ENCODE measurements at regions not wholly inside any gene's neighbourhood (a gene's known extent, or its start where the extent isn't known, plus 50 kb on each side); places are given as distances from the start of the nearest gene placed in this dataset.

DNA sequence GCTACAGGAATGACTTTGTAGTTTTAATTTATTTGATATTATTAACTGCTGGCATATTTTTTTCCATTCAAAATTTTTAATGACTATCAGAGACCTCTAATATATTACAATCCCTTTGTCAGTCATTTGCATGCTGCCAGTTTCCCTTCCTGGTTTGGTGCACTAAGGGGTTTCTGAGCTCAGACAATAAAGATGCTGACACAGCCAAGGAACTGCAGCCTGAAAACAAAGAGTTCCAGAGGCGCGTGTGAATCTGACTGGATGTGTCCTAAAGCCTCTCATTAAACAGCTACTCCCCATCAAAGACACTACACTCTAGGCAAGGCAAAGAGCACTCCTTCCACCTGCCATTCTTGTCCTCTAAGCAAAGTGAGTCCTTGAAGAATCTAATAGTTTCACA is 116.8 kb upstream of the DST start:
- Histone ChIP-seq H3K27me3 (ENCODE audit: insufficient read depth, low read depth) (no peaks in the 10 kb centered on the region), H3K4me3 (IDR thresholded peaks at IDR 0.05; ENCODE audit: insufficient read depth, low read depth, low read length) (no peak overlapping the region), H3K27ac (peak overlapping the region; percentile 88), H3K9ac (peak overlapping the region; percentile 40; the same call in 1 of the 2 replicates), H3K4me2 (peak overlapping the region; percentile 46), H3K4me1 (ENCODE audit: low read depth, poor library complexity, severe bottlenecking) (peaks cover 100% of the 10 kb centered on the region), H3K36me3 (ENCODE audit: insufficient read depth) (no peaks in the 10 kb centered on the region), H2AFZ (ENCODE audit: low read depth) (no peak overlapping the region), H3K79me2 (ENCODE audit: insufficient read depth, low read depth) (peaks cover 97% of the 10 kb centered on the region), H4K20me1 (ENCODE audit: insufficient read depth) (0 out of 2 replicates have a peak, but pooled peaks cover 4% of the 10 kb centered on the region)
- TF ChIP-seq, protein P1, sequence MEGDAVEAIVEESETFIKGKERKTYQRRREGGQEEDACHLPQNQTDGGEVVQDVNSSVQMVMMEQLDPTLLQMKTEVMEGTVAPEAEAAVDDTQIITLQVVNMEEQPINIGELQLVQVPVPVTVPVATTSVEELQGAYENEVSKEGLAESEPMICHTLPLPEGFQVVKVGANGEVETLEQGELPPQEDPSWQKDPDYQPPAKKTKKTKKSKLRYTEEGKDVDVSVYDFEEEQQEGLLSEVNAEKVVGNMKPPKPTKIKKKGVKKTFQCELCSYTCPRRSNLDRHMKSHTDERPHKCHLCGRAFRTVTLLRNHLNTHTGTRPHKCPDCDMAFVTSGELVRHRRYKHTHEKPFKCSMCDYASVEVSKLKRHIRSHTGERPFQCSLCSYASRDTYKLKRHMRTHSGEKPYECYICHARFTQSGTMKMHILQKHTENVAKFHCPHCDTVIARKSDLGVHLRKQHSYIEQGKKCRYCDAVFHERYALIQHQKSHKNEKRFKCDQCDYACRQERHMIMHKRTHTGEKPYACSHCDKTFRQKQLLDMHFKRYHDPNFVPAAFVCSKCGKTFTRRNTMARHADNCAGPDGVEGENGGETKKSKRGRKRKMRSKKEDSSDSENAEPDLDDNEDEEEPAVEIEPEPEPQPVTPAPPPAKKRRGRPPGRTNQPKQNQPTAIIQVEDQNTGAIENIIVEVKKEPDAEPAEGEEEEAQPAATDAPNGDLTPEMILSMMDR (conservative IDR thresholded peaks at IDR 0.05; ENCODE audit: low read depth, low read length): no peak

DNA sequence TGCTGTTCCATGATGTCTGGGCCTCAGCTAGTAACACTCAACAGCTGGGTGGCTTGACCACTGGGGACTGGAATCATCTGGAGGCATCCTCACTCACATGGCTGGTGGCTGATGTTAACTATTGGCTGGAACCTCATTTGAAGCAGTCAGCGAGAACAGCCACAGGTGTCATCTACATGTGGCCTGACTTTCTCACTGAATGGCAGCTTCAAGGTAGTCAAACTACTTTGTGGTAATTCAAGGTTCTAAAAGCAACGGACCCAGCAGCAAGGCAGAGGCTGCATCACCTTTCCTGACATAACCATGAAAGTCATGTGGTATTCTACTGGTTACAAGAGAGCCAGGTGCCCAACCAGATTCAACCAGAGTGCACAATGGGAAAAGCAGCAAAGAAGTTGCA is 115.9 kb upstream of the DST start:
- Histone ChIP-seq H3K79me2 (ENCODE audit: insufficient read depth, low read depth) (peaks cover 97% of the 10 kb centered on the region), H3K27ac (peak overlapping the region; percentile 88), H2AFZ (ENCODE audit: low read depth) (no peak overlapping the region), H3K9ac (peak overlapping the region; percentile 40; the same call in 1 of the 2 replicates), H3K4me3 (IDR thresholded peaks at IDR 0.05; ENCODE audit: insufficient read depth, low read depth, low read length) (no peak overlapping the region), H3K4me2 (peak overlapping the region; percentile 46), H3K36me3 (ENCODE audit: insufficient read depth) (no peaks in the 10 kb centered on the region), H3K27me3 (ENCODE audit: insufficient read depth, low read depth) (no peaks in the 10 kb centered on the region), H3K4me1 (ENCODE audit: low read depth, poor library complexity, severe bottlenecking) (peaks cover 100% of the 10 kb centered on the region), H4K20me1 (ENCODE audit: insufficient read depth) (0 out of 2 replicates have a peak, but pooled peaks cover 4% of the 10 kb centered on the region)
- TF ChIP-seq, protein P1 (conservative IDR thresholded peaks at IDR 0.05; ENCODE audit: low read depth, low read length): no peak

DNA sequence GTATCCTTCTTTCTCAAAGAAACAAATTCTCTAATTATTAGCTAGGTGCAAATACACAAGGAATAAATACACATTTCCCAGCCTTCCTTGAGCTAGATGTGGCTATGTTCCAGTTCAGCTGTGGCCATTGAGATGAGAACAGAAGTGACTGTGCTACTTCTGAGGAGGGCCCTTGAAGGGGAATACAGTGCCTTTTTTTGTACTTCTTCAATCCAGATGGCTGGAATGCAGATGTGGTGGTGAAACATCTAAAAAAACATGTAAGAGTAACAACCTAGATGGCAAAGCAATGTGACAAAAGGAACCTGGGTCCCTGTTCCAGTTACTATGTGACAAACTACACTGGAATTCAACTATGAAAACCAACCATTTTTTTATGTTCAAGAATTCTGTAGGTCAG is 115.4 kb upstream of the DST start:
- H3K4me1 ChIP-seq (ENCODE audit: low read depth, poor library complexity, severe bottlenecking): peaks cover 100% of the 10 kb centered on the region
- H3K79me2 ChIP-seq (ENCODE audit: insufficient read depth, low read depth): peaks cover 97% of the 10 kb centered on the region
- peak overlapping the region; percentile 88 for H3K27ac ChIP-seq
- H2AFZ ChIP-seq (ENCODE audit: low read depth): no peak overlapping the region
- H4K20me1 ChIP-seq (ENCODE audit: insufficient read depth): 0 out of 2 replicates have a peak, but pooled peaks cover 4% of the 10 kb centered on the region
- no peaks in the 10 kb centered on the region for H3K27me3 ChIP-seq (ENCODE audit: insufficient read depth, low read depth)
- H3K9ac ChIP-seq: peak overlapping the region; percentile 19; the same call in 1 of the 2 replicates
- TF ChIP-seq, protein P1 (conservative IDR thresholded peaks at IDR 0.05; ENCODE audit: low read depth, low read length): 0 out of 2 replicates have a peak, but pooled peaks have one; percentile 6
- H3K36me3 ChIP-seq (ENCODE audit: insufficient read depth): no peaks in the 10 kb centered on the region
- H3K4me3 ChIP-seq (IDR thresholded peaks at IDR 0.05; ENCODE audit: insufficient read depth, low read depth, low read length): no peak overlapping the region
- H3K4me2 ChIP-seq: peak overlapping the region; percentile 46

DNA sequence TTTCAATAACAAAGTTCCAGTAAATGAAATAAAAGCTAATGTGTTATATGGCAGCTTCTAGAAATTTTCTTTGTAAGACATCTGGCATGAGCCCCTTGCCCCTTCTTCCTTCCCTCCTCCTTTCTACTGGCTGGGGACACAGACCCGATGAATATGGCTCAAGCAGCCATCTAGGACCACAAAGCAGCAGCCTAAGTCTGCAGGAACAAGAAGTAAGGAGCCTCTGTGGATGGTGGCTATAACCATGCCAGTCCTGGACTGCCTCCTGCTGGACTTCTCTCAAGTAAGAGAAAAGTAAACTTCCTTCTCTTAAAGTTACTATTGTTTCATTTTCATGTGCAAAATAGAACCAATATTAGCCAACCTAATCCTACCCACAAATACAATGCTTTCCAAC is 114.9 kb upstream of the DST start:
- TF ChIP-seq, protein P1 (conservative IDR thresholded peaks at IDR 0.05; ENCODE audit: low read depth, low read length): no peak
- no peak overlapping the region for H3K4me3 ChIP-seq (IDR thresholded peaks at IDR 0.05; ENCODE audit: insufficient read depth, low read depth, low read length)
- peaks cover 100% of the 10 kb centered on the region for H3K4me1 ChIP-seq (ENCODE audit: low read depth, poor library complexity, severe bottlenecking)
- peak overlapping the region; percentile 46 for H3K4me2 ChIP-seq
- no peak overlapping the region for H2AFZ ChIP-seq (ENCODE audit: low read depth)
- peak overlapping the region; percentile 88 for H3K27ac ChIP-seq
- H3K9ac ChIP-seq: peak overlapping the region; percentile 19; the same call in 1 of the 2 replicates
- no peaks in the 10 kb centered on the region for H3K27me3 ChIP-seq (ENCODE audit: insufficient read depth, low read depth)
- H3K79me2 ChIP-seq (ENCODE audit: insufficient read depth, low read depth): peaks cover 97% of the 10 kb centered on the region
- H3K36me3 ChIP-seq (ENCODE audit: insufficient read depth): no peaks in the 10 kb centered on the region
- H4K20me1 ChIP-seq (ENCODE audit: insufficient read depth): 0 out of 2 replicates have a peak, but pooled peaks cover 4% of the 10 kb centered on the region

Data from KMS-11 (cell line).